ENCODE measurements at regions not wholly inside any gene's neighbourhood (a gene's known extent, or its start where the extent isn't known, plus 50 kb on each side); places are given as distances from the start of the nearest gene placed in this dataset.

- Histone ChIP-seq H3K9me3 (ENCODE audit: control insufficient read depth, insufficient read depth, low read length) (no peaks in the 10 kb centered on the region), H3K27me3 (ENCODE audit: control insufficient read depth, low read length) (peaks cover 33% of the 10 kb centered on the region), H3K36me3 (ENCODE audit: control insufficient read depth, low read length) (no peaks in the 10 kb centered on the region), H3K27ac (ENCODE audit: low read depth, low read length) (no peak overlapping the region), H4K20me1 (ENCODE audit: control insufficient read depth, insufficient read depth, low read depth, low read length) (no peaks in the 10 kb centered on the region), H3K4me3 (ENCODE audit: low read length) (no peak overlapping the region), H3F3A (ENCODE audit: control insufficient read depth, insufficient read depth) (no peaks in the 10 kb centered on the region), H3K9me2 (replicated peaks; ENCODE audit: control insufficient read depth, low read length) (no peaks in the 10 kb centered on the region), H3K4me1 (ENCODE audit: control insufficient read depth, low read length) (peaks cover 7% of the 10 kb centered on the region), H3K79me2 (ENCODE audit: control insufficient read depth, low read length) (no peaks in the 10 kb centered on the region), H3K4me2 (ENCODE audit: low read length) (no peak overlapping the region)
- TF ChIP-seq, protein P1, sequence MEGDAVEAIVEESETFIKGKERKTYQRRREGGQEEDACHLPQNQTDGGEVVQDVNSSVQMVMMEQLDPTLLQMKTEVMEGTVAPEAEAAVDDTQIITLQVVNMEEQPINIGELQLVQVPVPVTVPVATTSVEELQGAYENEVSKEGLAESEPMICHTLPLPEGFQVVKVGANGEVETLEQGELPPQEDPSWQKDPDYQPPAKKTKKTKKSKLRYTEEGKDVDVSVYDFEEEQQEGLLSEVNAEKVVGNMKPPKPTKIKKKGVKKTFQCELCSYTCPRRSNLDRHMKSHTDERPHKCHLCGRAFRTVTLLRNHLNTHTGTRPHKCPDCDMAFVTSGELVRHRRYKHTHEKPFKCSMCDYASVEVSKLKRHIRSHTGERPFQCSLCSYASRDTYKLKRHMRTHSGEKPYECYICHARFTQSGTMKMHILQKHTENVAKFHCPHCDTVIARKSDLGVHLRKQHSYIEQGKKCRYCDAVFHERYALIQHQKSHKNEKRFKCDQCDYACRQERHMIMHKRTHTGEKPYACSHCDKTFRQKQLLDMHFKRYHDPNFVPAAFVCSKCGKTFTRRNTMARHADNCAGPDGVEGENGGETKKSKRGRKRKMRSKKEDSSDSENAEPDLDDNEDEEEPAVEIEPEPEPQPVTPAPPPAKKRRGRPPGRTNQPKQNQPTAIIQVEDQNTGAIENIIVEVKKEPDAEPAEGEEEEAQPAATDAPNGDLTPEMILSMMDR (IDR thresholded peaks at IDR 0.05; ENCODE audit: low read depth, low read length, poor library complexity, severe bottlenecking): no peak
- no peak for TF ChIP-seq EZH2phosphoT487 (IDR thresholded peaks at IDR 0.05; ENCODE audit: borderline replicate concordance, low read length)
These were observed 87.2 kb upstream of the C1QTNF9B start for GRCh38 chr13:23984546-23984945.

DNA sequence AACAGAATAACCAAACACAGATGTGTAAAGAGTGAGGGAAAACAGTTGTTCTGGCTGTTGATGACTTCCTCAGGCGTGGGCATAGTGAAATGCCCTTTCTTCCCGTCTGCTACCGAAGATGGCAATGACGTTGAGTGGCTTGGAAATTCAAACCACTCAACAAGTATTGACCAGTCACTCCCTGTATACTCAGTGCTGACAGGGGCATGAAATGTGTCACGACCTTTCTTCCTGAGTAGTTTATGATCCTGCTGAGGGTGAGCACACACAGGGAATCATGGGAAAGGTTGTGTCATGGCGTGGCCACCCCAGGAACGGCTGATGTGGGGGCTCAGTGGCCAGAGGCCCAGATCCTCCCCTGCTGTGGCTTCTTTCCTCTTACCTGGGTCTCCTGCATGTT is 87.8 kb upstream of the C1QTNF9B start:
- Histone ChIP-seq H3K27me3 (ENCODE audit: control insufficient read depth, low read length) (peaks cover 27% of the 10 kb centered on the region), H3K9me2 (replicated peaks; ENCODE audit: control insufficient read depth, low read length) (no peaks in the 10 kb centered on the region), H3K79me2 (ENCODE audit: control insufficient read depth, low read length) (no peaks in the 10 kb centered on the region), H3K27ac (ENCODE audit: low read depth, low read length) (no peak overlapping the region), H3K4me1 (ENCODE audit: control insufficient read depth, low read length) (peaks cover 2% of the 10 kb centered on the region), H3F3A (ENCODE audit: control insufficient read depth, insufficient read depth) (no peaks in the 10 kb centered on the region), H3K4me3 (ENCODE audit: low read length) (no peak overlapping the region), H3K36me3 (ENCODE audit: control insufficient read depth, low read length) (no peaks in the 10 kb centered on the region), H3K9me3 (ENCODE audit: control insufficient read depth, insufficient read depth, low read length) (no peaks in the 10 kb centered on the region), H4K20me1 (ENCODE audit: control insufficient read depth, insufficient read depth, low read depth, low read length) (no peaks in the 10 kb centered on the region), H3K4me2 (ENCODE audit: low read length) (no peak overlapping the region)
- TF ChIP-seq, protein P1 (IDR thresholded peaks at IDR 0.05; ENCODE audit: low read depth, low read length, poor library complexity, severe bottlenecking): no peak
- no peak for TF ChIP-seq EZH2phosphoT487 (IDR thresholded peaks at IDR 0.05; ENCODE audit: borderline replicate concordance, low read length)

DNA sequence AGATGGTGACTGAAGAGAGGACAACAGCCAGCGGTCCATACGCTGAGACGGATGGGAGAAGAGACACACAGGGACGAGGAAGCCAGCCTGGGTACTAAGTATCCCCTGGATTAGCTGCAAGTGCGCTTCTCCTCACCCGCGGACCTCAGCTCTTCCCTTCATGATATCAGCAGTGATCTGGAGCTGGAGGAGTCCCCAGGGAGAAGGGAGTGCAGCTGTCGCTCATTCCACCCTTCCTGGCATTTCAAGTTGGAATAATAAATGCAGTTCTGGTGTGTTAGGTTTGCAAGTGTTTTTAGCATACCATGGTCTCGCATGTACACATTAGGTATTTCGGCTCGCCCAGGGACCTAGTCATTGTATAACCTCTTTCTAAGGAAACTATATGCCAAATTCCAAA is 88.5 kb upstream of the C1QTNF9B start:
- Histone ChIP-seq H3K79me2 (ENCODE audit: control insufficient read depth, low read length) (no peaks in the 10 kb centered on the region), H3K9me2 (replicated peaks; ENCODE audit: control insufficient read depth, low read length) (no peaks in the 10 kb centered on the region), H3K4me3 (ENCODE audit: low read length) (no peak overlapping the region), H4K20me1 (ENCODE audit: control insufficient read depth, insufficient read depth, low read depth, low read length) (no peaks in the 10 kb centered on the region), H3K4me2 (ENCODE audit: low read length) (no peak overlapping the region), H3K36me3 (ENCODE audit: control insufficient read depth, low read length) (no peaks in the 10 kb centered on the region), H3K9me3 (ENCODE audit: control insufficient read depth, insufficient read depth, low read length) (no peaks in the 10 kb centered on the region), H3K27me3 (ENCODE audit: control insufficient read depth, low read length) (peaks cover 22% of the 10 kb centered on the region), H3K4me1 (ENCODE audit: control insufficient read depth, low read length) (no peaks in the 10 kb centered on the region), H3F3A (ENCODE audit: control insufficient read depth, insufficient read depth) (no peaks in the 10 kb centered on the region), H3K27ac (ENCODE audit: low read depth, low read length) (no peak overlapping the region)
- TF ChIP-seq, protein P1 (IDR thresholded peaks at IDR 0.05; ENCODE audit: low read depth, low read length, poor library complexity, severe bottlenecking): no peak
- no peak for TF ChIP-seq EZH2phosphoT487 (IDR thresholded peaks at IDR 0.05; ENCODE audit: borderline replicate concordance, low read length)

- Histone ChIP-seq H4K20me1 (ENCODE audit: control insufficient read depth, insufficient read depth, low read depth, low read length) (no peaks in the 10 kb centered on the region), H3K4me3 (ENCODE audit: low read length) (no peak overlapping the region), H3K4me1 (ENCODE audit: control insufficient read depth, low read length) (no peaks in the 10 kb centered on the region), H3K79me2 (ENCODE audit: control insufficient read depth, low read length) (no peaks in the 10 kb centered on the region), H3F3A (ENCODE audit: control insufficient read depth, insufficient read depth) (no peaks in the 10 kb centered on the region), H3K4me2 (ENCODE audit: low read length) (no peak overlapping the region), H3K36me3 (ENCODE audit: control insufficient read depth, low read length) (no peaks in the 10 kb centered on the region), H3K9me2 (replicated peaks; ENCODE audit: control insufficient read depth, low read length) (no peaks in the 10 kb centered on the region), H3K27ac (ENCODE audit: low read depth, low read length) (no peak overlapping the region), H3K27me3 (ENCODE audit: control insufficient read depth, low read length) (peaks cover 17% of the 10 kb centered on the region), H3K9me3 (ENCODE audit: control insufficient read depth, insufficient read depth, low read length) (no peaks in the 10 kb centered on the region)
- TF ChIP-seq, protein P1 (IDR thresholded peaks at IDR 0.05; ENCODE audit: low read depth, low read length, poor library complexity, severe bottlenecking): no peak
- TF ChIP-seq EZH2phosphoT487 (IDR thresholded peaks at IDR 0.05; ENCODE audit: borderline replicate concordance, low read length): no peak
These were observed 89.3 kb upstream of the C1QTNF9B start for GRCh38 chr13:23986619-23987018.
